Jurkat, Clone E6-1 (cell line): ENCODE measurements at regions not wholly inside any gene's neighbourhood (a gene's known extent, or its start where the extent isn't known, plus 50 kb on each side); places are given as distances from the start of the nearest gene placed in this dataset.

Source experiments
- DNase-seq: peaks from one replicate; pipeline ENCODE4 v3.0.0-alpha.2; 2011; ENCODE audit warnings: low read depth, low spot score
- H3K4me3 ChIP-seq: 2 replicates; pipeline ENCODE4 v1.5.1; 2011; ENCODE audit warnings: mild to moderate bottlenecking, low read length, control low read depth, moderate library complexity

DNA sequence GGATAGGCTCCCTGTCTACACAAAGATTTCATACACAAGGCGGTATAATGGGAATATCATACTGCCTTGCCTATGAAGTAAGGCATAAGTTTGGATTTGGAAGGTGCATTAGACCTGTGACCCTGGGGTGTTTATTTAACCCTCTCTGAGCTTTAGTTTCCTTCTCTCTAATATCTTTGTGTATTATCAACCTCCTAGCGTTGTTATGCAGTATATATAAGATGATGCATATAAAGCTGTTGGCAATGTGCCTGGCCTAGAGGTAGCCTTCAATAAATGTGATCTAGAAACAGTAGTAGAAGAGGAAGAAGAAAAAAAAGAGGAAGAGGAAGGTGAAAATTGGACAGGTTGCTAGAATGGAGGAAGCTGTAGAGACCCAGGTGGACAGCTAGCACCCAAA lies 311.6 kb upstream of the CLINT1 start:
- DNase-seq: no peak
- no peak overlapping the region for H3K4me3 ChIP-seq

GRCh38 chr5:158170060-158170459 lies 311.1 kb upstream of the CLINT1 start:
- H3K4me3 ChIP-seq: no peak overlapping the region
- DNase-seq: no peak

- no peak overlapping the region for H3K4me3 ChIP-seq
- peak; percentile 54 for DNase-seq
Measured at GRCh38 chr5:158166424-158166823, 307.5 kb upstream of the CLINT1 start.

DNA sequence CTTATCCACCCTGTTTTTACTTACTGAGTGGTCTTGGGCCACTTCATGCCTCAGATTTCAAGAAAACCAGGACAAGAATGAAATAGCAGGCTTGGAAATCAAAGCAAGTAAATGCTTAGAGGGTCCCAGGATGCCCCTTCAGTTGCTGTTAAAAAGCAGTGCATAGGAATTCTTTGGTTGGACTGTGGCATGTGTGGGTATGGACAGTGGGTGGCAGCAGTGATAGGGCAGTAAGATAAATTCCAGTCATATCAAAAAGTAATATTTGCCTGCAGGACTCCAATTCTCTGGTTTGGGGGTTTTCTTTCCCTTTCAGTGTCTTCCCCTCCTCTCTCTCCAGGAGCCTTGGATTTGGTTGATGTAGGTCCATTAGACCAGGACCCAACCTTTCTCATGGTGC lies 306.7 kb upstream of the CLINT1 start:
- no peak overlapping the region for H3K4me3 ChIP-seq
- no peak for DNase-seq

- DNase-seq: no peak
- no peak overlapping the region for H3K4me3 ChIP-seq
Measured at GRCh38 chr5:158164296-158165047, 305.5 kb upstream of the CLINT1 start.

GRCh38 chr5:158163451-158164295 lies 304.7 kb upstream of the CLINT1 start:
- DNase-seq: no peak
- H3K4me3 ChIP-seq: no peak overlapping the region

DNA sequence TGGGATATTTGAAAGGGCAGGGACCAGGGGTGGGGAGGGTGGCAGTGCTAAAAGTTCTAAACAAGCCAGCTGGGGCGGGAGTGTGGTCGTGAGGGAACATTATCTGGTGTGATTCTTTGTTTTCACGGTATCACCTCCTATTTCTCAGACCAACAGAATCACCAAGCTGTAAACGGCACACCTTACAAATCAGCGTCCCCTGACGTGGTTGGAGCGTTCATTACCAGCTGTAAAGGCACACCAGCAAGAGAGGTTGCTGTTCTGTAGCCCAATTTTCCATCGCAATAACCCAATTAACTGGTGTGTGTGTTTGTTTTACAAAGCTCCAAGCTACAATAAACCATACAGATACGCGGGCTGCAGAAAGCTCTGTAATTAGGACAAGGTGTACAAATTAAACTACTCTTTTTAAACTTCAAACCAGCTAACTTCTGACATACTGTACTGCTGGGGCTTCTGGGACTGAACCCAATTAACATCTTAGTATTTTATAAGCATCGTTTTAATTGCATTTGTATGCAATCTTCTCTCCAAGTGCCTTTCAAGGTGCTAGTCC lies 303.6 kb upstream of the CLINT1 start:
- no peak for DNase-seq
- no peak overlapping the region for H3K4me3 ChIP-seq

DNA sequence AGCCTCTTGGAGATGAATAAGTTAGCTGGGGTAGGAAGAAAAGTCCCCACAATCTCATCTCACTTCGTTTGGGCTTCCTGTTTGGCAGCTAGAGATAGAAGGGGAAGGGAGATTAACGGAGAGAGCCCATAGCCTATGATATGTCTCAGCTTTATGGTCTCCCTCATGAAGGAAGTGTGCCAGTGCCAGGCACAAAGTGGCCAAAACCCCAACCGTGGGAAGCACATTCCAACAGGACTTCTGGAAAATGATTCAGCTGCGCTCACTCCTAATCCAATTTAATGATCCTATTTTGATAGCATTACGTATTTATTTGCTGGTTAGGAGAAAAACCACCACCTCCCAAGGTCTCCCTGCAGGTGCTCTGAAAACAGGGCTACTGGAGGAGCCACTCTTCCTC lies 303.1 kb upstream of the CLINT1 start:
- no peak overlapping the region for H3K4me3 ChIP-seq
- DNase-seq: no peak

DNA sequence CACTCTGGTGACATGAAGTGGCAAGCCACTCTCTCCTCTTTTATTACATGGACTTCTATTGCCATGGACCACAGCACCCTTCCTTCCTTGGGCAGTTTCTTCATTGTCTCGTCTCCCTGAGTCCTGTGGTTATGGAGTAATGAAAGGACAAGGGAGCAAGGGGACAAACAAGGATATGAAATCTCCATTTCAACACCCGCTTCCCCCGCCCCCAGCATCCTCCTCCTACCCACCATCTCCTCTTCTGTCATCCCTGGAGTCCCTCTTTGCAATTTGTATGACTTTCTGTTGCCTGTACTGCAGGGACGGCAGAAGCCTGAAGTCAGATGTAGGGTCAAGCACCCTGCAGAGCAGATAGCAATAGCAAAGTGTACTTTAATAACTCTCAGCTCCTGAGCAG lies 300.7 kb upstream of the CLINT1 start:
- H3K4me3 ChIP-seq: no peak overlapping the region
- no peak for DNase-seq

DNA sequence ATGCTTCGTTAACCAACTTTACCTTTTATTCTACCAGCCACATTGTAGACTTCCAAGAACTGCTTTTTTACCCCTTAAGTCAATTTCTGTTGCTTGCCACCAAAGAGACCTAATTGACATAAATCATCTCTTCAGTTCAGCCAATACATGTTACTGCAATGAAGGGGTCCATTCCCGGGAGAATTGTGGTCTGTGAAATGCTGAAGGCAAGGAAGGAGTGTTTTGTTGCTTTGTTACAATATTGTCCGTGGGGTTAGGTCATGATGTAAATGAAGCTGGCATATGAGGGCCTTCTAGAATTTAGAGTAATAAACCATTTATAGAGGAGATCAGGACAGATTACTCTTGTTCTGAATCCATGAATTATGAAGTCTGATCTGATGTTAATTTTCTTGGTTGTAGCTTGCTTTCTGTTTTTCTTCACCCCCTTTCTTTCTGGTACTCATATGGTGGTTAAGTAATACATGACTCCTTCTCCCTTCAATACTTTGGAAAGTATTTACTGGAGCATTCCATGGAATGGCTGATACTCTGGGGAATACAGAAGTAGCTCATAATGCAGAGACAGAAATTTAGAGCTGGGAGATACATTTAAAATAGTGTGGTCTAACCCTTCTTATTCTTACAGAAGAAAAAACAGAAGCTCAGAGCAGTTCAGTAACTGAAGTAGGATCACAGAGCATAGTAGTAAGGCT lies 297.0 kb upstream of the CLINT1 start:
- no peak for DNase-seq
- H3K4me3 ChIP-seq: no peak overlapping the region

GRCh38 chr5:158155067-158155466 lies 296.1 kb upstream of the CLINT1 start:
- DNase-seq: no peak
- no peak overlapping the region for H3K4me3 ChIP-seq

DNA sequence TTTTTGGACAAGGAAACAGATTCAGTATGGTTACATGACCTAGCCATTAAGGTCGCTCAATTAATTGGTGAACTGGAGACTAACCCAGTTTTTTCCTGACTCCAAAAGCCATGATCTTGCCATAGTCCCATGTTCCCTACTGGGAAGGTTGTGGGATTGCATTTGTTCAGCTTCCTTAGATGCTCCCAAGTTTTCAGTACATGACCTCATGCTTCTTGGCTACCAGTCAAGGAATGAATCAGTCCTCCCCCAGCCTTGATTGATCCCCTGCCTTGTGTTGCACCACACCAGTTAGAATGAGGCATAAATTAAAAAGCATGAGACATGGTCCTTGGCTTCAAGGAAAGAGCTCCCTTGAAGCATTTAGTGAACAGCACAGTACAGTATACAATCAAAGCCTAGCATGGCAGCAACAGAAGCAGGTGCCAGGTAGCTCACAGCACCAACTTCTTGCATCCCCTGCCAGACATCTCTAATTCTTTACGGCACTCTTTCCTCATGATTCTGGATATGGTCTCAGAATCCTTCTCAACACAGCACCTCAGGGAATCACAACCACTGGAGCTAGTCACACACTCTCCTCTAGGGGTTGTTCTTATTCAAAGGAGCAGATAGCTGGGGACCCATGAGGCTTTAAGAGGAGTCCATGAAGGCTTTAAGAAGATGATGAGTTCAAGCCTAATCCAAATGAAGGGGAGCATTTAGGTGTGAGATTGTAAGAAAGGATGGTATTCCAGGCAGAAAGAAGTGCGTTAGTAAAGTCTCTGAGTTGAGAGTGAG lies 295.5 kb upstream of the CLINT1 start:
- DNase-seq: no peak
- H3K4me3 ChIP-seq: no peak overlapping the region

GRCh38 chr5:158153508-158153907 lies 294.6 kb upstream of the CLINT1 start:
- no peak for DNase-seq

GRCh38 chr5:158152136-158152535 lies 293.2 kb upstream of the CLINT1 start:
- H3K4me3 ChIP-seq: no peak overlapping the region
- DNase-seq: no peak

More at GRCh38 chr5:158153508-158153907, 294.6 kb upstream of the CLINT1 start:
- H3K4me3 ChIP-seq: no peak overlapping the region

DNA sequence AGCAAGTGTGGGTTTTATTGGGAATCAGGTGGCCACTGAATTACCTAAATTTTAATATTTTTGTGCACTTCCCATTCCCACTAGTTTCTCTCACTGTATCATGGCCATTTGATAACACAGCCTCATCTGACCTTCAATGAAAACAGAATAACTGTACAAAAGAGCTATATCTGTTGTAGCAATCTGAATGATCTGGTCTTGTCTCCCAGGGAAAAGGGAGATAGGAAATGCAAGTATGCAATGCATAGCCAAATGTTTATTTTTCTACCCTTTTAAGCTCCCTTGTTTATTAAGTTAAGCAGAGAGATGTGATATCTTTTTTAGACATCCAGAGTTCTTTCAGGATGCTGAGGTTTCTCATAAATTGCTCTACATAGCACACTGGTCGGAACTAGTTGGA lies 288.3 kb upstream of the CLINT1 start:
- H3K4me3 ChIP-seq: no peak overlapping the region

GRCh38 chr5:158145827-158146226 lies 286.9 kb upstream of the CLINT1 start:
- H3K4me3 ChIP-seq: no peak overlapping the region
- DNase-seq: no peak

More for the DNA sequence above, 288.3 kb upstream of the CLINT1 start:
- no peak for DNase-seq

DNA sequence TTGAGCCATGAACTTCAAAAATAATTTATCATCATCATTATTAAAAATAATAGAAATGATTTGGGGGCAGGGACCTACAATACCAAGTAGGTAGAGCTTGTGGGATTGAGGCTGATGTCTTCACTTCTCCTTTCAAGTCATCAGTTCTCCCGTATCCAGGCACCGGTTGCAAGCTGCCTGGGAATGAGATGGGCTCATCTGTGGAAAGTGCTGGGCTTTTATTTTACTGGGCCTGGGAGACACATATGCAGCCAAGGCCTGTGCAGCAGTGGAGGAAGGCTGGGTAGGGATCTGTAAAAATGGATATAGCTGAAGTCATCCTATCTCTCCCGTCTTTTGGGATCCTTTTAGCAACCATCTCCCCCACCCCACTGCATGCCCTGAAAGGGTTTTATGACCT lies 284.1 kb upstream of the CLINT1 start:
- no peak overlapping the region for H3K4me3 ChIP-seq
- DNase-seq: no peak

- DNase-seq: no peak
- H3K4me3 ChIP-seq: no peak overlapping the region
Measured at GRCh38 chr5:158142156-158142555, 283.2 kb upstream of the CLINT1 start.
